ENCODE measurements at regions not wholly inside any gene's neighbourhood (a gene's known extent, or its start where the extent isn't known, plus 50 kb on each side); places are given as distances from the start of the nearest gene placed in this dataset.

GRCh38 chr6:15735567-15736265 lies 72.9 kb upstream of the DTNBP1 start:
- H3K27me3 ChIP-seq (ENCODE audit: control insufficient read depth, low read length): peaks cover 6% of the 10 kb centered on the region
- no peaks in the 10 kb centered on the region for H3K36me3 ChIP-seq (ENCODE audit: control insufficient read depth, low read length)
- H3K79me2 ChIP-seq (ENCODE audit: control insufficient read depth, low read length): no peaks in the 10 kb centered on the region
- H3K9me3 ChIP-seq (ENCODE audit: control insufficient read depth, insufficient read depth, low read length): no peaks in the 10 kb centered on the region
- H3F3A ChIP-seq (ENCODE audit: control insufficient read depth, insufficient read depth): no peaks in the 10 kb centered on the region
- H3K4me3 ChIP-seq (ENCODE audit: low read length): no peak overlapping the region
- H3K27ac ChIP-seq (ENCODE audit: low read depth, low read length): no peak overlapping the region
- 0 out of 2 replicates have a peak, but pooled peaks cover 4% of the 10 kb centered on the region for H3K4me1 ChIP-seq (ENCODE audit: control insufficient read depth, low read length)
- H3K4me2 ChIP-seq (ENCODE audit: low read length): no peak overlapping the region
- H3K9me2 ChIP-seq (replicated peaks; ENCODE audit: control insufficient read depth, low read length): no peaks in the 10 kb centered on the region
- TF ChIP-seq EZH2phosphoT487 (IDR thresholded peaks at IDR 0.05; ENCODE audit: borderline replicate concordance, low read length) (no peak), CTCF (IDR thresholded peaks at IDR 0.05; ENCODE audit: low read depth, low read length, poor library complexity, severe bottlenecking) (no peak)
- no peaks in the 10 kb centered on the region for H4K20me1 ChIP-seq (ENCODE audit: control insufficient read depth, insufficient read depth, low read depth, low read length)

GRCh38 chr6:15734118-15734897 lies 71.5 kb upstream of the DTNBP1 start:
- Histone ChIP-seq H3K9me2 (replicated peaks; ENCODE audit: control insufficient read depth, low read length) (no peaks in the 10 kb centered on the region), H3K36me3 (ENCODE audit: control insufficient read depth, low read length) (no peaks in the 10 kb centered on the region), H3K79me2 (ENCODE audit: control insufficient read depth, low read length) (no peaks in the 10 kb centered on the region), H3K27me3 (ENCODE audit: control insufficient read depth, low read length) (peaks cover 6% of the 10 kb centered on the region), H3K27ac (ENCODE audit: low read depth, low read length) (no peak overlapping the region), H3F3A (ENCODE audit: control insufficient read depth, insufficient read depth) (no peaks in the 10 kb centered on the region), H4K20me1 (ENCODE audit: control insufficient read depth, insufficient read depth, low read depth, low read length) (no peaks in the 10 kb centered on the region), H3K4me2 (ENCODE audit: low read length) (no peak overlapping the region), H3K4me1 (ENCODE audit: control insufficient read depth, low read length) (0 out of 2 replicates have a peak, but pooled peaks cover 4% of the 10 kb centered on the region), H3K9me3 (ENCODE audit: control insufficient read depth, insufficient read depth, low read length) (no peaks in the 10 kb centered on the region), H3K4me3 (ENCODE audit: low read length) (no peak overlapping the region)
- TF ChIP-seq EZH2phosphoT487 (IDR thresholded peaks at IDR 0.05; ENCODE audit: borderline replicate concordance, low read length): no peak

- Histone ChIP-seq H3K27me3 (ENCODE audit: control insufficient read depth, low read length) (peaks cover 6% of the 10 kb centered on the region), H3K4me2 (ENCODE audit: low read length) (no peak overlapping the region), H4K20me1 (ENCODE audit: control insufficient read depth, insufficient read depth, low read depth, low read length) (no peaks in the 10 kb centered on the region), H3K9me3 (ENCODE audit: control insufficient read depth, insufficient read depth, low read length) (no peaks in the 10 kb centered on the region), H3K36me3 (ENCODE audit: control insufficient read depth, low read length) (no peaks in the 10 kb centered on the region), H3K4me1 (ENCODE audit: control insufficient read depth, low read length) (0 out of 2 replicates have a peak, but pooled peaks cover 4% of the 10 kb centered on the region), H3K9me2 (replicated peaks; ENCODE audit: control insufficient read depth, low read length) (no peaks in the 10 kb centered on the region), H3K4me3 (ENCODE audit: low read length) (no peak overlapping the region), H3K79me2 (ENCODE audit: control insufficient read depth, low read length) (no peaks in the 10 kb centered on the region), H3K27ac (ENCODE audit: low read depth, low read length) (no peak overlapping the region), H3F3A (ENCODE audit: control insufficient read depth, insufficient read depth) (no peaks in the 10 kb centered on the region)
- TF ChIP-seq EZH2phosphoT487 (IDR thresholded peaks at IDR 0.05; ENCODE audit: borderline replicate concordance, low read length) (no peak), CTCF (IDR thresholded peaks at IDR 0.05; ENCODE audit: low read depth, low read length, poor library complexity, severe bottlenecking) (no peak)
Observed at GRCh38 chr6:15730922-15731321, 68.1 kb upstream of the DTNBP1 start.

- H3K9me2 ChIP-seq (replicated peaks; ENCODE audit: control insufficient read depth, low read length): no peaks in the 10 kb centered on the region
- H3K27ac ChIP-seq (ENCODE audit: low read depth, low read length): no peak overlapping the region
- no peaks in the 10 kb centered on the region for H4K20me1 ChIP-seq (ENCODE audit: control insufficient read depth, insufficient read depth, low read depth, low read length)
- 0 out of 2 replicates have a peak, but pooled peaks cover under 1% of the 10 kb centered on the region for H3K4me1 ChIP-seq (ENCODE audit: control insufficient read depth, low read length)
- no peaks in the 10 kb centered on the region for H3K9me3 ChIP-seq (ENCODE audit: control insufficient read depth, insufficient read depth, low read length)
- TF ChIP-seq EZH2phosphoT487 (IDR thresholded peaks at IDR 0.05; ENCODE audit: borderline replicate concordance, low read length): no peak
- no peak for TF ChIP-seq CTCF (IDR thresholded peaks at IDR 0.05; ENCODE audit: low read depth, low read length, poor library complexity, severe bottlenecking)
- no peak overlapping the region for H3K4me2 ChIP-seq (ENCODE audit: low read length)
- no peaks in the 10 kb centered on the region for H3K79me2 ChIP-seq (ENCODE audit: control insufficient read depth, low read length)
- H3F3A ChIP-seq (ENCODE audit: control insufficient read depth, insufficient read depth): no peaks in the 10 kb centered on the region
- H3K4me3 ChIP-seq (ENCODE audit: low read length): no peak overlapping the region
- peaks cover 6% of the 10 kb centered on the region for H3K27me3 ChIP-seq (ENCODE audit: control insufficient read depth, low read length)
- H3K36me3 ChIP-seq (ENCODE audit: control insufficient read depth, low read length): no peaks in the 10 kb centered on the region
Observed at GRCh38 chr6:15730442-15730841, 67.6 kb upstream of the DTNBP1 start.

All from DOHH2 (cell line).